Vagina (tissue), 2 donors: ENCODE measurements at regions not wholly inside any gene's neighbourhood (a gene's known extent, or its start where the extent isn't known, plus 50 kb on each side); places are given as distances from the start of the nearest gene placed in this dataset.
A peak's percentile ranks its signal among the peaks of the same experiment; 100 is the strongest.

Experiments
- DNase-seq, 2 donors: peaks; one replicate each; pipeline ENCODE4 v3.0.0-alpha.2; 2017; ENCODE audit errors: extremely low spot score in 2 of 2
- H3K27ac ChIP-seq: fragments of 200-600 bp; sonication (generic); one replicate; pipeline ENCODE4 v1.5.1; 2019
- H3K27me3 ChIP-seq: fragments of 200-600 bp; sonication (generic); one replicate; pipeline ENCODE4 v1.5.1; 2019
- H3K36me3 ChIP-seq, 2 donors: fragments of 200-600 bp; sonication (generic); one replicate each; pipeline ENCODE4 v1.5.1; 2017 to 2019
- H3K4me1 ChIP-seq: fragments of 200-600 bp; sonication (generic); one replicate; pipeline ENCODE4 v1.5.1; 2019
- H3K4me3 ChIP-seq, 2 donors: fragments of 200-600 bp; sonication (generic); 1 replicate in 1 of 2; 2 replicates in 1 of 2; pipeline ENCODE4 v1.5.1; 2016 to 2019
- H3K9me3 ChIP-seq: fragments of 200-600 bp; sonication (generic); one replicate; pipeline ENCODE4 v1.5.1; 2019
- CTCF ChIP-seq, 3 experiments: fragments of 450-650 bp in 2 of 3; fragments of 200-600 bp in 1 of 3; sonication (generic) in 1 of 3; IDR thresholded peaks; one replicate each; pipeline ENCODE4 v1.5.1; 2017 to 2019; ENCODE audit warnings: antibody characterized with exemption in 3 of 3, mild to moderate bottlenecking in 2 of 3, moderate library complexity in 2 of 3
- POLR2A ChIP-seq, 2 donors: fragments of 450-650 bp; IDR thresholded peaks; one replicate each; pipeline ENCODE4 v1.6.1; 2017; ENCODE audit warnings: antibody characterized with exemption in 2 of 2, mild to moderate bottlenecking in 2 of 2, moderate library complexity in 2 of 2
- POLR2AphosphoS5 ChIP-seq, 2 donors: sonication (generic); formaldehyde crosslinking; IDR thresholded peaks; one replicate each; pipeline ENCODE4 v1.9.0; 2017; ENCODE audit warnings: antibody characterized with exemption in 2 of 2, mild to moderate bottlenecking in 2 of 2, low read depth in 1 of 2; ENCODE audit not compliant: insufficient read depth in 1 of 2
- intact Hi-C: fragments of 100-400 bp; cut with DNase I; formaldehyde crosslinking; loops from one replicate; pipeline ENCODE4 v1.15.1; 2023

DNA sequence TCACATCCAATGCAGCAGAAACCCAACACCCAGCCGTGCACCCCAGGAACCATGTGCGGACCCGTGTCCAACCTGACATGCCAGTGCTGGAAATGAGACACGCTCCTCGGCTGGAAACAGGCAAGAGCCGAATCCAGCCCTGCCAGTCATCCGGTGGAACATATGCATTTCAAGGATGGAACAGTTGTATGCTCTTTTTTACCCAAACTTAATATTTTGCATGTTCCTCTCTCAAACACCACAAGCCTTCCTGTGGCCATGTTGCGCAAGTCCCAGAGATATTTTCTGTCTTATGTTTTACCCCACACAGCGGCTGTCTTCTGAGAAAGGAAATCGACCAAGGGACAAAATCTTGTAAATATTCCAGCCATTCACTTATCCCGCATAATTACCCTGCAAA, 196.9 kb downstream of the BCL11B start:
- intact Hi-C loops, result no loop called here
- no peaks in the 10 kb centered on the region for H3K9me3 ChIP-seq
- peak in 1 of 2 donors; percentile 46 for DNase-seq
- H3K4me3 ChIP-seq, result no peak overlapping the region
- no peak overlapping the region for H3K27ac ChIP-seq
- H3K4me1 ChIP-seq, result no peaks in the 10 kb centered on the region
- H3K36me3 ChIP-seq, result no peaks in the 10 kb centered on the region
- TF ChIP-seq CTCF (IDR thresholded peaks at IDR 0.05) (no peak), POLR2AphosphoS5 (IDR thresholded peaks at IDR 0.05; ENCODE audit: insufficient read depth in 1 of 2, low read depth in 1 of 2) (no peak), POLR2A (IDR thresholded peaks at IDR 0.05) (no peak)
- no peaks in the 10 kb centered on the region for H3K27me3 ChIP-seq

GRCh38 chr14:99075771-99076375, 196.1 kb downstream of the BCL11B start:
- Histone ChIP-seq H3K27me3 (no peaks in the 10 kb centered on the region), H3K4me3 (no peak overlapping the region), H3K4me1 (no peaks in the 10 kb centered on the region), H3K36me3 (no peaks in the 10 kb centered on the region), H3K9me3 (no peaks in the 10 kb centered on the region), H3K27ac (no peak overlapping the region)
- intact Hi-C loops, result no loop called here
- TF ChIP-seq POLR2AphosphoS5 (IDR thresholded peaks at IDR 0.05; ENCODE audit: insufficient read depth in 1 of 2, low read depth in 1 of 2), result no peak
- TF ChIP-seq POLR2A (IDR thresholded peaks at IDR 0.05), result no peak
- TF ChIP-seq CTCF (IDR thresholded peaks at IDR 0.05), result no peak
- DNase-seq, result peak in 1 of 2 donors; percentile 34

GRCh38 chr14:99077076-99077843, 194.7 kb downstream of the BCL11B start:
- no peaks in the 10 kb centered on the region for H3K9me3 ChIP-seq
- H3K4me3 ChIP-seq, result no peak overlapping the region
- no peaks in the 10 kb centered on the region for H3K36me3 ChIP-seq
- H3K27me3 ChIP-seq, result no peaks in the 10 kb centered on the region
- no peak overlapping the region for H3K27ac ChIP-seq
- H3K4me1 ChIP-seq, result no peaks in the 10 kb centered on the region
- DNase-seq, result peak; percentile 52 to 67
- intact Hi-C loops, result no loop called here
- TF ChIP-seq POLR2A (IDR thresholded peaks at IDR 0.05), result no peak
- TF ChIP-seq POLR2AphosphoS5 (IDR thresholded peaks at IDR 0.05; ENCODE audit: insufficient read depth in 1 of 2, low read depth in 1 of 2), result no peak
- TF ChIP-seq CTCF (IDR thresholded peaks at IDR 0.05), result no peak

DNA sequence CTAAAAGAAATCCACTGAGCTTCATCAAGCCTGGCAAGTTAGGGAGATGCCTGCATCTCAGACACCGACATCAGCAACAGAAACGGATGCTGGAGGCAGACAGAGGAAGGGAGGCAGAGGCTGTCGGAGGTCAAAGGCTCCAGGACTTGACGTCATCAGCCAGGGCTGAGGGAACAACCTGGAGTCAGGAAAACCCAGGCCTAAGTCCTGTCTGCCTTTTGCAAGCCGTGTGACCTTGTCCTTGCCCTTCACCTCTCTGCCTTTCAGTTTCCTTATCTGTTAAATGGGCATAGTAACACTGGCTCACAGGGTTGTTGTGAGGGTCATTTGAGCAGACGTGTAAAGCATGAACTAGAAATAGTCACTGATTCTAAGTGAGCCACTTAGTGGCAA, 194.2 kb downstream of the BCL11B start:
- Histone ChIP-seq H3K4me3 (no peak overlapping the region), H3K9me3 (no peaks in the 10 kb centered on the region), H3K27me3 (no peaks in the 10 kb centered on the region), H3K27ac (no peak overlapping the region), H3K36me3 (no peaks in the 10 kb centered on the region), H3K4me1 (no peaks in the 10 kb centered on the region)
- DNase-seq, result peak; percentile 28 to 32
- TF ChIP-seq CTCF (IDR thresholded peaks at IDR 0.05) (no peak), POLR2AphosphoS5 (IDR thresholded peaks at IDR 0.05; ENCODE audit: insufficient read depth in 1 of 2, low read depth in 1 of 2) (no peak), POLR2A (IDR thresholded peaks at IDR 0.05) (no peak)
- intact Hi-C loops, result no loop called here

DNA sequence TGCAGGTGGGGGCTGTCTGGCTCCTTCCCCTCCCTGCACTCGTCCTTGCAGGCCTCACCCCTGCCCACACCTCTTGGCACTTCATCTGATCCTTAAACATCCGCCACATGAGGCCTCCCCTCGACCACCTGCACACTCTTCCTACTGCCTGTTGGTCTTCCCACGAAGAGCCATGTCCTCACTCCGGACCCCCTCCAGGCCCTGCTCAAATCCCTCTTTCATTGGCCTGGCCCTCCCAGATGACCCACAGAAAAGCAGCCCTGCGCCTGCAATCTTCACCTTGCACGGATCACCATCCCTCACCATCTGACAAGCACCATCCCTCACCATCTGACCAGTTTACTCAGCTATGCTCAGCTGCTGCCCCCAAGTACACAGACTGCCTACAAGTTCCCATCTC, 193.6 kb downstream of the BCL11B start:
- Histone ChIP-seq H3K36me3 (no peaks in the 10 kb centered on the region), H3K4me3 (no peak overlapping the region), H3K4me1 (no peaks in the 10 kb centered on the region), H3K9me3 (no peaks in the 10 kb centered on the region), H3K27me3 (no peaks in the 10 kb centered on the region), H3K27ac (no peak overlapping the region)
- peak; percentile 72 to 79 for DNase-seq
- intact Hi-C loops, result no loop called here
- TF ChIP-seq POLR2AphosphoS5 (IDR thresholded peaks at IDR 0.05; ENCODE audit: insufficient read depth in 1 of 2, low read depth in 1 of 2) (no peak), POLR2A (IDR thresholded peaks at IDR 0.05) (no peak)
